ENCODE measurements at regions not wholly inside any gene's neighbourhood (a gene's known extent, or its start where the extent isn't known, plus 50 kb on each side); places are given as distances from the start of the nearest gene placed in this dataset.

DNA sequence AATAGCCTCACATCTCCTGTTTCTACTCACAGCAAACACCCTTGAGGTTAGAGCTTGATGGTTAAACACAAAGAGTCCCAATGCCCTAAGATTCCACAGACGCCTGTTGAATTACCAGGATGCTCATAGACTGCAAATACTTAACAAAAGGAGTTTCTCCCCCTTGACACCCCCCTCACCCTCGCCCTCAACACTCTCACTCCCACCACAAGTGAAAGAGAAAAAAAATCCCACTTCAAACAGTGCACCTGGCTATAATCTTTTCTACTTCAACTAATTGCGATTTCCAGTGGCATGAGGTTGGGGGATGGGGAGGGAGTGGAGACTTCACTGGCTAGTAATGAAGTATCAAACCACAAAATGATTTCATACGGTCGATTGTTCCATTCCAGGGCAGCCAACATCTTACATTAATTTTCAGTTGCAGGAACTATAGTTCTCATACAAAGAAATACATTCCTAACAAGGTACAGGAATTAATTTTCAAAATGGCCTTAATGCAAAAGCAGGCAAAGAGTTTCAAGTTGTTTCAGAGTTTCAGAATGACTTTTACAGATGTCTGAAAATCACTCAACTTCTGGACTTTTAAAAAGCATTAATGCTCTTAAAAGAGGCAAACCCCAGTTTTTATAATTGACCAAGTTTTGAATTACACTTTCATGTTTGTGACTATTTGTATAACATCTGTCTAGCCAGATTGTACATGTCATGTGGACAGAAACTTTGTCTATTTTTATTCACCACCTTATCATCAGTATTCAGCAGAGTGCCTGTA is 390.7 kb downstream of the C12orf75 start:
- Histone ChIP-seq H3K9me3 (no peaks in the 10 kb centered on the region), H3K4me1 (no peaks in the 10 kb centered on the region), H3K4me3 (ENCODE audit: low read depth, low read length) (no peak overlapping the region), H3K36me3 (no peaks in the 10 kb centered on the region), H3K27me3 (no peaks in the 10 kb centered on the region; the same call in 1 of the 2 replicates)
- TF ChIP-seq, protein P1, sequence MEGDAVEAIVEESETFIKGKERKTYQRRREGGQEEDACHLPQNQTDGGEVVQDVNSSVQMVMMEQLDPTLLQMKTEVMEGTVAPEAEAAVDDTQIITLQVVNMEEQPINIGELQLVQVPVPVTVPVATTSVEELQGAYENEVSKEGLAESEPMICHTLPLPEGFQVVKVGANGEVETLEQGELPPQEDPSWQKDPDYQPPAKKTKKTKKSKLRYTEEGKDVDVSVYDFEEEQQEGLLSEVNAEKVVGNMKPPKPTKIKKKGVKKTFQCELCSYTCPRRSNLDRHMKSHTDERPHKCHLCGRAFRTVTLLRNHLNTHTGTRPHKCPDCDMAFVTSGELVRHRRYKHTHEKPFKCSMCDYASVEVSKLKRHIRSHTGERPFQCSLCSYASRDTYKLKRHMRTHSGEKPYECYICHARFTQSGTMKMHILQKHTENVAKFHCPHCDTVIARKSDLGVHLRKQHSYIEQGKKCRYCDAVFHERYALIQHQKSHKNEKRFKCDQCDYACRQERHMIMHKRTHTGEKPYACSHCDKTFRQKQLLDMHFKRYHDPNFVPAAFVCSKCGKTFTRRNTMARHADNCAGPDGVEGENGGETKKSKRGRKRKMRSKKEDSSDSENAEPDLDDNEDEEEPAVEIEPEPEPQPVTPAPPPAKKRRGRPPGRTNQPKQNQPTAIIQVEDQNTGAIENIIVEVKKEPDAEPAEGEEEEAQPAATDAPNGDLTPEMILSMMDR (IDR thresholded peaks at IDR 0.05; ENCODE audit: low read depth, low read length) = no peak
- DNase-seq = no peak

DNA sequence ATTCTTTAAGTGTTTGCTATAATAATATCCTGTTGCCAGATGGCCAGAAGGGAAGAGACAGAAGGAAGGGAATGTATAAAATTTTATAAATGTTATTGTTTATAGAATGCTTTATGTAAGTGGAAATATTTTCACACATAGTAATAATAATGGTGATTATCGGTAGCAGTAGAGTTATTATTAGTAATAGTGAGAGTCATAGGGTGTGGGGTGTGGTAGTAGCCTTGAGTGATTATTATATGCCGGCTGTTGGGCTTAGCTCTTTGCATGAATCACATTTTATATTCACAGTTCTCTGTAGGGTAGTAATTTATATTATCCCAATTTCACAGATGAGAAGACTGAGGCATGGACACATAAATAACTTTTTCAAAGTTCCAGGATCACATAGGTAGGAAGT is 391.4 kb downstream of the C12orf75 start:
- no peak for DNase-seq
- Histone ChIP-seq H3K36me3 (no peaks in the 10 kb centered on the region), H3K4me3 (ENCODE audit: low read depth, low read length) (no peak overlapping the region), H3K27me3 (no peaks in the 10 kb centered on the region; the same call in 1 of the 2 replicates), H3K4me1 (no peaks in the 10 kb centered on the region), H3K9me3 (no peaks in the 10 kb centered on the region)
- TF ChIP-seq, protein P1 (IDR thresholded peaks at IDR 0.05; ENCODE audit: low read depth, low read length) = no peak

DNA sequence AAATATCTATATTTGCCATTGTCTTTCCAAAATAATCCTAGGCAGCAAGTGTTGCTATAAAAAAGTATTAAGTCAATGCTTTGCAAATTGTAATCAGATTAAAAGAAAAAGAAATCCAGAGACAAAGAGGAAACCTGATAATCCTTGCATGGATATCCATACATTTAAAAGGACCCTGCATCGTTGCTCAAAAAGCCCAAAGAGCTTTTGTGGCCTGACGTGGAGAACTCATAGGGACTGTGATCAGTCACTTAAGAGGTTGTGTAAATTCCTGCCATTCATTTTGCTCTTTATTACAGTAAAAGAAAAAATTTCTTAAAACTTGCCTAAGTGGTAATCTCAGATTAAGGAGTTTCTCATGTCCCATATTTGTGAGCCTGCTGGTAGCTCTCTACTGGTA is 392.6 kb downstream of the C12orf75 start:
- DNase-seq = no peak
- Histone ChIP-seq H3K4me1 (no peaks in the 10 kb centered on the region), H3K36me3 (no peaks in the 10 kb centered on the region), H3K4me3 (ENCODE audit: low read depth, low read length) (no peak overlapping the region), H3K27me3 (no peaks in the 10 kb centered on the region; the same call in 1 of the 2 replicates), H3K9me3 (no peaks in the 10 kb centered on the region)
- TF ChIP-seq, protein P1 (IDR thresholded peaks at IDR 0.05; ENCODE audit: low read depth, low read length) = no peak

DNA sequence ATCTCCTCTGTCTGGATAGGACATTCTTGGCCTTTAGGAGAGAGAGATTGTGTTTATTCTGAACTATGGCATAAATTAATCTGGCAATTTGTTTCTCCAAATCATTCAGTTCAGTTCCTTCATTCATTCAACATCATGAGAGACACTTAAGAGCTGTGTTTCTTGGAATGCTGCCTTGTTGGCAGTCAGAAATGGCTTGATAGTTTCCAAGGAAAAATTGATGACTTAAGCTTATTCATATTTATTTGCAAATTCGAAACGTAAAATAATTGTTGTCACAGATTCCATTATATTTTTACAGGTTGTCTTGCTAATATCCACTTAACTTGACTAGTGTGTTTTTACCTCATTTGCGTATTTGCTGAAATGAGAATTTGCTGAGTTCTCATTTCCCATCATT is 393.0 kb downstream of the C12orf75 start:
- no peak for DNase-seq
- Histone ChIP-seq H3K9me3 (no peaks in the 10 kb centered on the region), H3K27me3 (no peaks in the 10 kb centered on the region; the same call in 1 of the 2 replicates), H3K4me1 (no peaks in the 10 kb centered on the region), H3K36me3 (no peaks in the 10 kb centered on the region), H3K4me3 (ENCODE audit: low read depth, low read length) (no peak overlapping the region)
- TF ChIP-seq, protein P1 (IDR thresholded peaks at IDR 0.05; ENCODE audit: low read depth, low read length) = no peak

DNA sequence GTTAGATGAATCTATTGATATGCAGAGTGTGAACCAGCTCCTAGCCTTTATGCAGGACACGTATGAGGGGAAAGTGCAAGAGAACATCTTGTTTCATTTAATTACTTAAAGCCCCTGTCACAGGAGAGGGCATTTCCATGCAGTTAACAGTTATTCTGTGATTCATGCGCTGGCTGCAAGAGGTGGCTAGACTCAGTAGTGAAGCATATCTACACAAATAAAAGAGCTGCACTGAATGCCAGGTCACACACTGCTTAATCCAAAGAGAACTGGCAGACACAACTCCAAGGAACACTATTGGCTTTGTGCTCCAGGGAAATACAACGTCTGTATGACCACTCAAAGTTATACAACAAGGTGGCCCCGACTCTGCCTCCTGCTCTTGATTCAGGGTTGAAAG is 394.1 kb downstream of the C12orf75 start:
- DNase-seq = no peak
- no peaks in the 10 kb centered on the region for H3K36me3 ChIP-seq
- H3K4me3 ChIP-seq (ENCODE audit: low read depth, low read length) = no peak overlapping the region
- no peaks in the 10 kb centered on the region for H3K4me1 ChIP-seq
- TF ChIP-seq, protein P1 (IDR thresholded peaks at IDR 0.05; ENCODE audit: low read depth, low read length) = no peak
- H3K27me3 ChIP-seq = no peaks in the 10 kb centered on the region; the same call in 1 of the 2 replicates
- no peaks in the 10 kb centered on the region for H3K9me3 ChIP-seq

DNA sequence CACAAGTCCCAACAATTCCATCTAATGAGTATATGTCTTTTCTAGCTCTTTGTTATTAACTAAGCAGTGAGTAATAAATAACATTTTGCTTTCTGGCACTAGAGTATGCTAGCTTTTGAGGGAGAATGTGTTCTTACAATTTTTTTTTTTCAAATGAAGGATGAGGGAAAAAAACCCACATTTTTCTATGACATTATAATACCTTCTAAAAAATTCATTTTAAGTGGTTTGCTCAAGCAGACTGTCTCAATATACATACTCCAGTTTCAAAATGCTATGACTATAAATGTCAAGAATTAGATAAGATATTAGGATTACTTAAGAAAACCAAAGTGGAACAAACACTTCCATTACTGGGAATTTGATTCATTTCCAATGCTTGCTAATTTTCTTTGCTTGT is 394.6 kb downstream of the C12orf75 start:
- Histone ChIP-seq H3K4me3 (ENCODE audit: low read depth, low read length) (no peak overlapping the region), H3K36me3 (no peaks in the 10 kb centered on the region), H3K27me3 (no peaks in the 10 kb centered on the region; the same call in 1 of the 2 replicates), H3K9me3 (no peaks in the 10 kb centered on the region), H3K4me1 (no peaks in the 10 kb centered on the region)
- TF ChIP-seq, protein P1 (IDR thresholded peaks at IDR 0.05; ENCODE audit: low read depth, low read length) = no peak
- no peak for DNase-seq

All from BE2C (cell line).